Heart left ventricle (tissue), 16 donors: ENCODE measurements at regions not wholly inside any gene's neighbourhood (a gene's known extent, or its start where the extent isn't known, plus 50 kb on each side); places are given as distances from the start of the nearest gene placed in this dataset.
"Not testable (repeated sequence)": the region's sequence is repeated elsewhere in the genome, so short reads cannot be mapped to it uniquely, and the experiment has no call there.

Experiments
- ATAC-seq, 4 donors: fragments of 200-7000 bp; cut with Tn5 transposase; one replicate each; pipeline ENCODE4 v1.9.1; 2020 to 2022; ENCODE audit warnings: moderate library complexity in 4 of 4, mild to moderate bottlenecking in 3 of 4, moderate number of reproducible peaks in 1 of 4
- DNase-seq, 5 donors: peaks; one replicate each; pipeline ENCODE4 v3.0.0-alpha.2; 2020
- H3K27ac ChIP-seq, 12 donors: fragments of 200-600 bp; sonication (generic) in 4 of 12; one replicate each; pipeline versions ENCODE4 v1.5.0 to v1.8.0; 2016 to 2022; ENCODE audit warnings: mild to moderate bottlenecking in 2 of 12
- H3K27me3 ChIP-seq, 9 donors: fragments of 200-600 bp; sonication (generic) in 2 of 9; one replicate each; pipeline versions ENCODE4 v1.5.1 to v1.8.0; 2016 to 2022; ENCODE audit warnings: mild to moderate bottlenecking in 3 of 9
- H3K36me3 ChIP-seq, 9 donors: fragments of 200-600 bp; sonication (generic) in 2 of 9; one replicate each; pipeline versions ENCODE4 v1.5.0 to v1.8.0; 2018 to 2022; ENCODE audit warnings: mild to moderate bottlenecking in 2 of 9
- H3K4me1 ChIP-seq, 12 donors: fragments of 200-600 bp; sonication (generic) in 4 of 12; one replicate each; pipeline versions ENCODE4 v1.5.0 to v1.8.0; 2016 to 2022; ENCODE audit warnings: mild to moderate bottlenecking in 3 of 12
- H3K4me3 ChIP-seq, 12 donors: fragments of 200-600 bp; sonication (generic) in 4 of 12; one replicate each; pipeline versions ENCODE4 v1.5.0 to v1.8.0; 2017 to 2022; ENCODE audit warnings: mild to moderate bottlenecking in 9 of 12, moderate library complexity in 4 of 12
- H3K9me3 ChIP-seq, 12 donors: fragments of 200-600 bp; sonication (generic) in 4 of 12; one replicate each; pipeline versions ENCODE4 v1.5.0 to v1.8.0; 2016 to 2022; ENCODE audit warnings: mild to moderate bottlenecking in 1 of 12
- POLR2A ChIP-seq, 2 donors: fragments of 450-650 bp; IDR thresholded peaks; one replicate each; pipeline ENCODE4 v1.6.1; 2017; ENCODE audit warnings: antibody characterized with exemption in 2 of 2, mild to moderate bottlenecking in 2 of 2, moderate library complexity in 2 of 2
- WGBS, 4 donors: extraction: QIAGEN DNeasy Blood & Tissue Kit in 2 of 4; methylation state at CpG; one replicate each; pipeline versions ENCODE4 v1.1.5 to v1.1.7; 2013 to 2018; 5-methylcytosine and 5-hydroxymethylcytosine counted together
- intact Hi-C, 10 donors: fragments of 100-400 bp; cut with DNase I; formaldehyde crosslinking; loops; one replicate each; pipeline versions ENCODE4 v1.11.1 to v1.14.2; 2022
- TF ChIP-seq, protein P1 (sequence below), 12 donors: fragments of 200-600 bp; sonication (generic) in 4 of 12; IDR thresholded peaks; one replicate each; pipeline versions ENCODE4 v1.5.0 to v1.8.0; 2018 to 2022; ENCODE audit warnings: antibody characterized with exemption in 12 of 12, mild to moderate bottlenecking in 5 of 12
- donor health status: ischemic (EF 13 %, LVEDD 7.1; RV severe dilation, severe dysfunction).
- donor health status: healthy with polysubstance abuse.
- donor health status: DM: no; HTN: yes; CAD: no.
- donor health status: DM: no; HTN: no; CAD: no.
- donor health status: ischemic (EF 25% LVEDD 6.9; RV normal size, moderate dysfunction).
- donor health status: ischemic (EF 25% LVEDD 5.7; RV mildly dilated, moderate dysfunction).
- donor health status: healthy.
- donor health status: DM: yes; HTN: yes; CAD: no.
- donor health status: ischemic (EF 35%, LVEDD 5.7; RV mildly dilated, moderate dysfunction).
- donor health status: nonischemic (EF 11% LVEDD 7.7; RV severe dilation, severe dysfunction).
- donor health status: DM: yes; HTN: yes; CAD: no.
- donor health status: PGD.
- donor health status: ischemic (EF 29% LVEDD 5.4; RV normal size, mild dysfunction).
- donor health status: nonischemic (EF 23%, LVEDD 6.1; RV moderate dilation, normal function).

- 23 to 48% (median 45%) methylated on average over 1 of the region's 1 CpG for WGBS, 4 donors
- intact Hi-C loops: no loop called here
Measured at GRCh38 chr21:14613486-14614224, 67.5 kb upstream of the SAMSN1 start.

GRCh38 chr21:14610119-14610518, 64.0 kb upstream of the SAMSN1 start:
- H3K4me3 ChIP-seq, H3K36me3 ChIP-seq, intact Hi-C loops, DNase-seq, H3K27me3 ChIP-seq, H3K9me3 ChIP-seq, H3K4me1 ChIP-seq, ATAC-seq, H3K27ac ChIP-seq: not testable (repeated sequence)
- 84 to 89% (median 87%) methylated on average over 6 of the region's 6 CpGs for WGBS, 4 donors

More at GRCh38 chr21:14613486-14614224, 67.5 kb upstream of the SAMSN1 start:
- no peaks in the 10 kb centered on the region for H3K9me3 ChIP-seq
- H3K27ac ChIP-seq: no peak overlapping the region
- H3K36me3 ChIP-seq: no peaks in the 10 kb centered on the region
- TF ChIP-seq, protein P1, sequence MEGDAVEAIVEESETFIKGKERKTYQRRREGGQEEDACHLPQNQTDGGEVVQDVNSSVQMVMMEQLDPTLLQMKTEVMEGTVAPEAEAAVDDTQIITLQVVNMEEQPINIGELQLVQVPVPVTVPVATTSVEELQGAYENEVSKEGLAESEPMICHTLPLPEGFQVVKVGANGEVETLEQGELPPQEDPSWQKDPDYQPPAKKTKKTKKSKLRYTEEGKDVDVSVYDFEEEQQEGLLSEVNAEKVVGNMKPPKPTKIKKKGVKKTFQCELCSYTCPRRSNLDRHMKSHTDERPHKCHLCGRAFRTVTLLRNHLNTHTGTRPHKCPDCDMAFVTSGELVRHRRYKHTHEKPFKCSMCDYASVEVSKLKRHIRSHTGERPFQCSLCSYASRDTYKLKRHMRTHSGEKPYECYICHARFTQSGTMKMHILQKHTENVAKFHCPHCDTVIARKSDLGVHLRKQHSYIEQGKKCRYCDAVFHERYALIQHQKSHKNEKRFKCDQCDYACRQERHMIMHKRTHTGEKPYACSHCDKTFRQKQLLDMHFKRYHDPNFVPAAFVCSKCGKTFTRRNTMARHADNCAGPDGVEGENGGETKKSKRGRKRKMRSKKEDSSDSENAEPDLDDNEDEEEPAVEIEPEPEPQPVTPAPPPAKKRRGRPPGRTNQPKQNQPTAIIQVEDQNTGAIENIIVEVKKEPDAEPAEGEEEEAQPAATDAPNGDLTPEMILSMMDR (IDR thresholded peaks at IDR 0.05): no peak
- no peak for TF ChIP-seq POLR2A (IDR thresholded peaks at IDR 0.05)
- H3K27me3 ChIP-seq: no peaks in the 10 kb centered on the region
- DNase-seq: no peak
- ATAC-seq: no peak
- peaks cover 0 to 5% (median 0%) of the 10 kb centered on the region in 12 donors for H3K4me1 ChIP-seq
- no peak overlapping the region for H3K4me3 ChIP-seq

- H3K4me1 ChIP-seq: no peaks in the 10 kb centered on the region
- no peak overlapping the region for H3K4me3 ChIP-seq
- DNase-seq: no peak
- no peak for TF ChIP-seq POLR2A (IDR thresholded peaks at IDR 0.05)
- TF ChIP-seq, protein P1 (IDR thresholded peaks at IDR 0.05): no peak
- no peak overlapping the region for H3K27ac ChIP-seq
- no peaks in the 10 kb centered on the region for H3K27me3 ChIP-seq
- no peaks in the 10 kb centered on the region for H3K9me3 ChIP-seq
- ATAC-seq: no peak
- H3K36me3 ChIP-seq: no peaks in the 10 kb centered on the region
- intact Hi-C loops: no loop called here
Measured at GRCh38 chr21:14609274-14609673, 63.2 kb upstream of the SAMSN1 start.

- Histone ChIP-seq H3K9me3 (no peaks in the 10 kb centered on the region), H3K36me3 (no peaks in the 10 kb centered on the region), H3K27ac (no peak overlapping the region), H3K4me3 (no peak overlapping the region), H3K27me3 (no peaks in the 10 kb centered on the region), H3K4me1 (peaks cover 0 to 11% (median 0%) of the 10 kb centered on the region in 12 donors)
- 95 to 99% (median 96%) methylated on average over 2 of the region's 2 CpGs for WGBS, 4 donors
- DNase-seq: no peak
- intact Hi-C loops: no loop called here
- no peak for ATAC-seq
- TF ChIP-seq POLR2A (IDR thresholded peaks at IDR 0.05): no peak
- TF ChIP-seq, protein P1 (IDR thresholded peaks at IDR 0.05): no peak
Measured at GRCh38 chr21:14607262-14607661, 61.1 kb upstream of the SAMSN1 start.

DNA sequence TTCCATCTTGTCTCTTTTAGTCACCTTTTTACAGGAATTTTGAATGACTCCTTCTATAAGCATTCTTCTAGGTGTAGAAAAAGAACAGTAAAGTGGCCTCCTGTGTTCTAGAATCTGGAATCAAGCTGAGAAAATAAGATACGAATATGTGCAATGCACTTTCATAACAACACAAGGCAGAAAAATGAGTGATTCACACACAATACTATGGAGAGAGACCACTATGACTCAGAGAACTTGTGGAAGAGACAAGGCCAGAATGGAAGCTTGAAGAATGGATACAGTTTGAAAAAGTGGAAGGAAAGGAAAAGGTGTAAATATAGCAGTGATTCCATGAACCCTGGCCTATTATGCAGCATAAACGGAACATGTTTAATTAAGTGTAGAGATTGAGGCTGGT, 57.1 kb upstream of the SAMSN1 start:
- WGBS, 4 donors: 69 to 85% (median 79%) methylated on average over 2 of the region's 2 CpGs
- ATAC-seq: peak in 1 of 4 donors; percentile 24
- Histone ChIP-seq H3K27me3 (no peaks in the 10 kb centered on the region), H3K9me3 (no peaks in the 10 kb centered on the region), H3K4me3 (no peak overlapping the region), H3K36me3 (no peaks in the 10 kb centered on the region), H3K4me1 (peaks cover 0 to 12% (median 0%) of the 10 kb centered on the region in 12 donors), H3K27ac (peak overlapping the region in 1 of 12 donors; percentile 9)
- intact Hi-C loops: no loop called here
- TF ChIP-seq, protein P1 (IDR thresholded peaks at IDR 0.05): no peak
- TF ChIP-seq POLR2A (IDR thresholded peaks at IDR 0.05): no peak
- no peak for DNase-seq
